Renal cortex interstitium (tissue), 11 donors: ENCODE measurements at regions not wholly inside any gene's neighbourhood (a gene's known extent, or its start where the extent isn't known, plus 50 kb on each side); places are given as distances from the start of the nearest gene placed in this dataset.

ENCODE experiments used
- DNase-seq, 11 donors: peaks; one replicate each; pipeline ENCODE4 v3.0.0-alpha.2; 2013; ENCODE audit warnings: low read depth in 9 of 11, low spot score in 4 of 11; ENCODE audit errors: extremely low read depth in 1 of 11

DNA sequence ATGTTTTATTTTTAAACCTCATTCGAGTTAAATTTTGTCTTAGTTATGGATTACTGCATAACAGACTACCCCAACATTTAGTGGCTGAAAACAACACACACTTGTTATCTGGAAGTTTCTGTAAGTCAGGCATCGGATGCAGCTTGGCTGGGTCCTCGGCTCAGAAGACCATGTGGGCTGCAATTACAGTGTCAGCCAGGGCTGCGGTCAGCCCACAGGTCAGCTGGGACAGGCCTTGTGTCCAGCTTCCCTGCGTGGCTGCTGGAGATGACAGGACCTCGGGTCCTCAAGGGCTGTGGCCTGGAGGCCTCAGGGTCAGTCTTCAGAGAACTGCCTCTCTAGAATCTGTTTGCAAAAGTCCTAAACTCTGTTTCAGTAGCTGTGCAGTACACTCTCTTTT is 219.0 kb upstream of the IRX1 start:
- DNase-seq, result no peak

DNA sequence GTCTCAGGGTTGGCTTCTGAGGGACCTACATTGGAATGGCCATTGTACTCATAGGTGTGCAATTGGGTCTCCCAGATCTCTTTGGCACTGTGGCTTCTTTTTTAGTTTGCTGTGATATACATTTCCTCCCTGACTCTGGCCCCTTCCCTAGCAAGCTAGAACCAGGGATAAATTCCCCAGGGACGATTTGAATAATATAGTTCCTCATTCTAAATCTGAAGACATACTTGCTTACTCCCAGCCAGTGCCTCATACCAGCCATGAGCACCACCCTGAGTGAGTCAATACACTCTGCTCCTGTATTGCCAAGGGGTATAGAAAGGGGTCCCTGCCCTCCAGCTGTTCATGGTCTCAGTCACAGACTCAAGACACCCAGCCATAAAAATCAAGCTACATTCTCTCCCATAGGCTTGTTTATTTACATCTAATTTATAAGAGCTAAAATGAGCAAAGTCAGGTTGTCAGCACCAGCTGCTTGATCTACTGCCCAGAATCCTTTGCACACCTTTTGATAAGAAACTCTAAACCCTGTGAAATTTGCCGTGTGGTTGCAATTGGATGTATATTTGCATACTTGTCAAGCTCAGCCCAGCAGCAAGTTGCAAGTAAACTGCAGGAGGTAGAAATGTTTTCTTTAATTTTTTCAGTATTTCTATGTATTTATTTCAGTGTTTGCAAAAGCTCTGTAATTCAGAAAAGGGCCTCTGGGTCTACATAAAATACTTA is 219.9 kb upstream of the IRX1 start:
- no peak for DNase-seq

DNA sequence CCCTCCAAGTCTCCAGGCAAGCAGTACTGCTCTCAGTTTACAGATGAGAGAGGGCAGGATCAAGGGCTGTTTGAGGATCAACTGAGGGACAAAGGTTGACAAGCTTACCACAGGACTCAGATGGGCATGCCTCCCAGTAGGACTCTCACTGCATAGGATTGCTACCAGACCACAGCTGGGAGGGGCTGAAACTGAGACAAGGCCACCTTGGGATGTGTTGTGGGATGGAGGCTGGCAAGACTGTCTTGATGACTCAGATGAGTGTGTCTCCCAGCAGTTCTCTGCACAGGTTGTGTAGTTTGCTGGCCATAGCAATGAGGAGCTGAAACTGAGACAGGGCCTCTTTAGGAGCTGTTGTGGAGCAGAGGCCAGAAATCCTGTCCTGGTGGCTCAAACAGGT is 222.2 kb upstream of the IRX1 start:
- no peak for DNase-seq

DNA sequence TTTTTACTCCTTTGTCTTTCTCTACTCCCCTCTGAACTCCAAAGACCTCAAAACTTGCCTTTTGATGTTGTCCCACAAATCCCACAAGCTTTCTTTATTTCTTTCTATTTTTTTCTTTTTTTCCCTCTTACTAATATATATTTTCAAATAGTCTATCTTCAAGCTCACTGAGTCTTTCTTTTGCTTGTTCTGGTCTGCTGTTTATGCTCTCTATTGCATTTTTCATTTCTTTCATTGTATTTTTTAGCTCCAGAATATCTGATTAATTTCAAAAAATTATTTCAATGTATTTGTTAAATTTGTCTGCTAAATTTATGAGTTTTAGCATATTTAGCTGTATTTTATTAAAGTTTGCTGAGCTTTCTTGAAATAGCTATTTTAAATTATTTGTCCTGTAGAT is 223.3 kb upstream of the IRX1 start:
- no peak for DNase-seq

DNA sequence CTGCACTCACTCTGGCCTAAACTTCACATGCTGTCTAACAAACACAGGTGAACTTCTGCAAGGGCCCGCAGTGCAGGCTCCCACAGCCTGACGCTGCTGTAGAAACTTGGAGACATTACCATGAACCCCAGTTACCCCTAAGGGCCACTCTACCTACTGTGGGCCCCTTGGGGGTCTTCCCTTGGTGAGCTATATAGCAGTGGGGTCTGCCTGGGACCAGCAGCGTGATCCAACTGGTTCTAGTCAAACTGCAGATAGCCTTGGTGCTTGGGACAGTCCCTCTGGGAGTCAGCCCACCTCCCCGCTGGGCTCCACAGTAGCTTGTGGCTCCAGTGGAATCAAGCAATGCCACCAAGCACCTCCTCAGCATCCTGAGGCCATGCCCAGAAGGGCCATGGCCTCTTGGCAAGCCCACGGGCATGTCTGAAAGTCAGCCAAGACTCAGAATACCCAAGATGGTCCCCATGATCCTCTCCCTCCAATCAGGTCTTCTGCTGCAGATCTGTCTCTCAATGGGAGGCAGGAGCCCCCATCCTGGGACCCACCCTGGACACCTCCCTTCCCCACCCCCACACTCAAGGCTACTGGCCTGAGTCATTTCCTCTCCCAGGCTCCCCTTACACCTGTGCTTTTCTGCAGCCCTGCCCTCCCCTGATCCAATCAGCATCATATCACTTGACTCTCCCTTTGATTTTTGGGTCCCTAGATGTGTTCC is 230.0 kb upstream of the IRX1 start:
- DNase-seq, result no peak

- no peak for DNase-seq
Measured at GRCh38 chr5:3364941-3365340, 230.7 kb upstream of the IRX1 start.

GRCh38 chr5:3364433-3364832 is 231.2 kb upstream of the IRX1 start:
- DNase-seq, result no peak

DNA sequence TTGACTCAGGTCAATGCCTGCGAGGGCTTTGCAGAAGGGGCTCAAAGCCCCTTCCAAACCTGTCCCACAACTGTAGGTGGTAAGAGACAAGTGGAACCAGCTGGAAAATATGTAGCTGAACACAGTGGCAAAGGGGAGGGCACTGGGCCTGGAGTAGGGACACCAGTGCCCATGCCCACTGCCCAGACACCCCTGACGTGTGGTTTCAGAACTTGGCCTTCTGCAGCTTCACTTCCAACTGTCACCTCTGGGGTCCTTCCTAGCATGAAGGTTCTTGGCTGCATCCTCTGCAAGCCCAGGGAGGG is 233.1 kb upstream of the IRX1 start:
- no peak for DNase-seq

GRCh38 chr5:3361811-3362605 is 233.6 kb upstream of the IRX1 start:
- DNase-seq, result no peak

DNA sequence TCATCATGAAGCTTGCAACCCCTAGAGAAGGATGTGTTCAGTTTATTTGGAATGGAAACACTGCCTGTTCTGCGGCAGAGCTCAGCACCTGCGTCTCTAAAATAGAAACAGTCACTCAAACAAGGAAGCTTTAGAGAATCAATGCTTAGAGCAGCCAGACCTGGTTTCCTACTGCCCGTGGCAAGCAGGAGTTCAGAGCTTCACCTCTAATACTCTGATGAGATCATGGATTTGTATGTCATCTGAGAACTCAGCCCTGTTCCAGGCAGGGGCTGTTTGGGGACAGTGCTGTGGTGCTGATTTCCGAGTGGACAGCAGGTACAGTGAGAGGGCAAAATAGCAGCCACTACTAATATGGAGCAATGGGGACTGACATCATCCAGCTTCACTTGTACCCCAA is 236.0 kb upstream of the IRX1 start:
- DNase-seq, result no peak

DNA sequence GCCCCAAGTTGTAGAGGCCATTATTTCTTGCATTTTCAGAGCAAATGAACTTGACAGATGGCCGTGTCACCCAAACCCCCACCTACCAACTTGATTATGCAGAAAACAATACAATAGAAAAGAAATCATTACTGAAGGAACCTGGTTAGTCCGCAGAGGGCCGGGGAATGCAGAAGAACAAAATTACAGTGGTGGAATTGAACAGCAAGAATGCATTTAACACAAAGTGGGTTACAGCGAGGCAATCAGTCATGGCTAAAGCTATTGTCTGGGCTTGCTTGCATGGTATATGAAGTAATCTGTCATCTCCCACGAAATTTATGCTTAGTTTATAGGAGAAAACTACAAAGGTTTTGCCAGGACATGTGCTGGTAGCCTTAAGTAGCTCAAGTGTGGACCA is 238.3 kb upstream of the IRX1 start:
- DNase-seq, result no peak

GRCh38 chr5:3356016-3356415 is 239.6 kb upstream of the IRX1 start:
- DNase-seq, result no peak

DNA sequence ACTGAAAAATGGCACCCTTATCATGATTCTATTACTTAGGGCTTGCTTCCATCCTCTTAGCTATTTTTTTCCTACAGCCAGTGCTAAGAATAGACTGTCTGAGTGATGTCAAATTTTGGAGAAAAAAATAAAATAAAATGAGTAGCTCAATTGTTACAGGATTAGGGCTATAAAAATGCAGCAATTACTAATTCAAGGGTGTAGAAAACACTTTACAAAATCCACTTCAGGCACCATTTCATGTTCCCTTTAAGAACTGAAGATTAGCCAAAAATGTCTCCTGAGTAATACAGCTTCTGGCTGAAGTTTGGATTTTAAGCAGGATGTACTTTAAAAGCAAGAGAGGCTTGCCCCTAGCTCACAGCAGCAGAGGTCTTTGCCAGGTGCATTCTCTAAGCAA is 240.5 kb upstream of the IRX1 start:
- DNase-seq, result no peak

DNA sequence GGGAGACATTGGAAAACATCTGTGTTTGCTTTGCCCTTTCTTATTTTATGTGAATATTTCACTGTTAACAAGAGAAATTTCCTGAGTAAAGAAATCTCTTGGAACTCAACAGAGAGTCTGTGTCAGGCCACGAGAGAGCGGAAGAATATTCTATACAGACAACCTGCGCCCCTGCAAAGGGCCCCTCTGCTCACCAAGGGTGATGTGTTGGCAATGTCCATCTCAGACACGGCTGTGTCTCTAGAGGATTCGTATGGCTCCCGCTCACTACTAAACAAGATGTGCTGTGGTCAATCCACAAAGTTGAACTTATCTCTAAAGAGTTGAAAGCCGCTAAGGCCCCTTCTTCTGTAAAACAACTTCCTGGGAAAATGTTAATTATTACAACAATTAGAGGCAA is 241.0 kb upstream of the IRX1 start:
- no peak for DNase-seq

DNA sequence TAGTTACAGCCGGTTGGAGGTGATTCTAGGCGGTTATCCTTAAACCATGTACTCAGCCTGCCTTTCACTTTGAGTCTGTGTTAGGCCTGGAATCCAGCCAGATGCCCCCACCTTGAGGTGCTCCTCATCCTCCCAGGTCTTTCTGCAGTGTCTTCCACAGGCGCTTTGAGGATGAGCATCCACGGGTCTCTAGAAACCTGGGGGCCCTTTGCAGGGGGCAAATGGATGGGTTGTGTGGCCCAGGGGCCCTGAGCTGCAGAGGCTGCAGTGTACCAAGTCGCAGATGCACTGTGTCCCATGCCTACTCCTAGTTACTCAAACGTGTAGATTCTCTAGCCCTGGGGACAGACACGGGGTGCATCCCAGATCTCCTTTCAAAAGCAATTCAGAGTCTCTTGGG is 242.1 kb upstream of the IRX1 start:
- no peak for DNase-seq

DNA sequence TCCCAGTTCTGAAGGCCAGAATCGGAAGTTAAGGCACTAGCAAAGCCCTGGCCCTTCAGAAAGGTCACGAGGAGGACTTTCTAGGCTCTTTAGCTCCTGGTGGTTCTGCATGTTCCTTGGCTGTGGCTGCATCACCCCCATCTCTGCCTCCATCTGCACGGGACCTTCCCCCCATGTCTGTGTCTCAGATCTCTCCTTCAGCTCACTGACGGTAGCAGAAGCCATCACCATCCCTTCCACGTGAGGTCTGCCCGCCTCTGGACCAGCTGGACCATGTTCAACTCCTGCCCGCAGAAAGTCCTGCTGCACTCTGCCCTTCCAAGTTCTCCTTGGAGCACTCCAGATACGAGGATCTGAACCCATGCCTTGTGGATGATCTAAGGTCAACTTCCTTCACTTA is 242.9 kb upstream of the IRX1 start:
- DNase-seq, result no peak

DNA sequence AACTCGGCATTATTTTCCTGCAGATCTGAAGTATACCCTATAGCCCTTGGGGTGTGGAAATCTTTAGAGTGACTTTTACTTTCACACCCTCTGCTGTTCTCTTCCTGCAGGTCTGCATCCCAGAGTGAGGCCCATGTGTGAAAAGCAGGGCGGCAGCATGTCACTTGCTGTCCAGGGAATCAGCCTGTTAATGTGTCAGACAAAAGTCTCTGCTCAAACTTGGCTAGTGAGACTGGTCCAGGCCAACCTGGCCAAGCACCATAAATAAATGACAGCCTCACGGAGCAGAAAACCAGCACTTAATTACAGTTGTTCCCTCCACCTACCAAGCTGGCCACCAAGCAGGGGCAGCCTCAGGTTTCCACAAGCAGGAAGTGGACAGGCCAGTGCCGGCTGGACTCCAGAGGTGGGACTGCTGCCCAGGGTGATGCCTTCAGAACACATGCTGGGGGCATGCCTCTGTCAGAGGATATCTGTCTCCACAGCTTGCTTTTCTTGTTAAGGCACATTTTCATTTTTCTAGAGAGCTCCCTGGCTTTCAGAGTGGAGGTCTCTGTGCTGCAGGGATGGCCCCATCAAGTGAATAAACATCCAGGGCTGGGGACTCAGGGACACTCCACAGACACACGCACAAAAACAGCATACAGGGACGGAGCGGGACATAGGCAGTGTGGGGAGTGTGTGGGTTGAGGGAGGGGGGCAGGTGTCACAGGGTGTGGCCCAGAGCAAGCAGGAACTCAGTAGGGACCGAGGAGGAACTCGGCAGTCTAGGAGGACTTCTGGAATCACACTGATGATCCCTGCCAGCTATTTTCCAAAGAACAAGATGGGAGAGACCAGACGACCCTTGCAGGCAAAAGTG is 243.8 kb upstream of the IRX1 start:
- no peak for DNase-seq

DNA sequence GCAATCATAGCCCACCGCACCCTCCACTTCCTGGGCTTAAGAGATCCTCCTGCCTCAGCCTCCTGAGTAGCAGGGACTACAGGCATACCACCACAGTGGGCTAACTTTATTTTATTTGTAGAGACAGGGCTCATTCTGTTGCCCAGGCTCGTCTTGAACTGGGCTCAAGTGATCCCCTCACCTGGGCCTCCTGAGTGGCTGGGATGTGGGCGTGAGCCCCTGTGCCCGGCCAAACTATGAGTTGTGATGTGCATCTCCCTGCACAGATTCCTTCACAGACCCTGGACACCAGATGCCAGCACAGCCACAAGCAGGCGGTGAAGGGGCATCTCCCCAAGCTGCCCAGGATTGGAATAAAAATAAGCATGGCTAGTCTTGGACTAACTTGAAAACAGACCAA is 244.9 kb upstream of the IRX1 start:
- no peak for DNase-seq

- no peak for DNase-seq
Measured at GRCh38 chr5:3349704-3350565, 245.7 kb upstream of the IRX1 start.
